ENCODE measurements at regions not wholly inside any gene's neighbourhood (a gene's known extent, or its start where the extent isn't known, plus 50 kb on each side); places are given as distances from the start of the nearest gene placed in this dataset.
A peak's percentile ranks its signal among the peaks of the same experiment; 100 is the strongest.

GRCh38 chr4:138919094-138919936, 96.3 kb upstream of the NOCT start:
- peak; percentile 20 for DNase-seq

GRCh38 chr4:138918169-138918869, 97.3 kb upstream of the NOCT start:
- no peak for DNase-seq

- DNase-seq = no peak
Observed at GRCh38 chr4:138916763-138917162, 98.8 kb upstream of the NOCT start.

- DNase-seq = no peak
Observed at GRCh38 chr4:138915756-138916155, 99.8 kb upstream of the NOCT start.

- DNase-seq = no peak
Observed at GRCh38 chr4:138912704-138913340, 102.8 kb upstream of the NOCT start.

- DNase-seq = no peak
Observed at GRCh38 chr4:138911909-138912703, 103.5 kb upstream of the NOCT start.

GRCh38 chr4:138910914-138911336, 104.7 kb upstream of the NOCT start:
- no peak for DNase-seq

- no peak for DNase-seq
Observed at GRCh38 chr4:138910195-138910913, 105.2 kb upstream of the NOCT start.

GRCh38 chr4:138909587-138909986, 106.0 kb upstream of the NOCT start:
- no peak for DNase-seq

GRCh38 chr4:138908134-138908533, 107.4 kb upstream of the NOCT start:
- DNase-seq = no peak

- DNase-seq = no peak
Observed at GRCh38 chr4:138907174-138907573, 108.4 kb upstream of the NOCT start.

GRCh38 chr4:138904793-138905192, 110.8 kb upstream of the NOCT start:
- DNase-seq = no peak

- DNase-seq = no peak
Observed at GRCh38 chr4:138903185-138903584, 112.4 kb upstream of the NOCT start.

- DNase-seq = no peak
Observed at GRCh38 chr4:138902705-138903104, 112.9 kb upstream of the NOCT start.

- DNase-seq = no peak
Observed at GRCh38 chr4:138901177-138901576, 114.4 kb upstream of the NOCT start.

- DNase-seq = no peak
Observed at GRCh38 chr4:138899999-138900398, 115.6 kb upstream of the NOCT start.

GRCh38 chr4:138898282-138898681, 117.3 kb upstream of the NOCT start:
- no peak for DNase-seq

GRCh38 chr4:138897811-138898226, 117.8 kb upstream of the NOCT start:
- DNase-seq = no peak

GRCh38 chr4:138894709-138895108, 120.9 kb upstream of the NOCT start:
- no peak for DNase-seq

GRCh38 chr4:138894011-138894410, 121.6 kb upstream of the NOCT start:
- DNase-seq = no peak

GRCh38 chr4:138892483-138893407, 122.8 kb upstream of the NOCT start:
- no peak for DNase-seq

Measured in effector CD4-positive, alpha-beta T cell (primary cell).